Pancreas (tissue), 10 donors: ENCODE measurements at regions not wholly inside any gene's neighbourhood (a gene's known extent, or its start where the extent isn't known, plus 50 kb on each side); places are given as distances from the start of the nearest gene placed in this dataset.
"Not testable (repeated sequence)": the region's sequence is repeated elsewhere in the genome, so short reads cannot be mapped to it uniquely, and the experiment has no call there.

Experiments used
- ATAC-seq, 4 donors: fragments of 200-7000 bp; cut with Tn5 transposase; one replicate each; pipeline versions ENCODE4 v1.8.0 to v1.9.1; 2020; ENCODE audit warnings: mild to moderate bottlenecking in 4 of 4, moderate library complexity in 4 of 4
- DNase-seq, 6 donors: peaks; one replicate each; pipeline ENCODE4 v3.0.0-alpha.2; 2020
- FAIRE-seq: peaks from 2 replicates; lab custom pipeline; 2012; peaks lifted over from hg19 to GRCh38; lab: Jason Lieb, UNC
- H3K27ac ChIP-seq, 4 donors: fragments of 200-600 bp; sonication (generic); 1 replicate in 3 of 4; 2 replicates in 1 of 4; pipeline versions ENCODE4 v1.5.0 to v1.8.0; 2020
- H3K27me3 ChIP-seq, 4 donors: fragments of 200-600 bp; one replicate each; pipeline ENCODE4 v1.8.0; 2021
- H3K36me3 ChIP-seq, 3 donors: fragments of 200-600 bp; sonication (generic) in 1 of 3; one replicate each; pipeline versions ENCODE4 v1.5.0 to v1.8.0; 2020 to 2021
- H3K4me1 ChIP-seq, 3 donors: fragments of 200-600 bp; one replicate each; pipeline ENCODE4 v1.8.0; 2021
- H3K4me3 ChIP-seq, 4 donors: fragments of 200-600 bp; sonication (generic) in 2 of 4; one replicate each; pipeline versions ENCODE4 v1.5.0 to v1.8.0; 2020 to 2021
- H3K9me3 ChIP-seq, 4 donors: fragments of 200-600 bp; one replicate each; pipeline ENCODE4 v1.8.0; 2021
- CTCF ChIP-seq, 4 donors: fragments of 200-600 bp; sonication (generic) in 3 of 4; IDR thresholded peaks; one replicate each; pipeline versions ENCODE4 v1.5.0 to v1.8.0; 2021; ENCODE audit warnings: antibody characterized with exemption in 4 of 4
- WGBS, 2 donors: extraction: QIAGEN DNeasy Blood & Tissue Kit; methylation state at CpG; one replicate each; pipeline ENCODE4 v1.1.7; 2013; 5-methylcytosine and 5-hydroxymethylcytosine counted together
- intact Hi-C, 3 donors: fragments of 100-400 bp; cut with DNase I; formaldehyde crosslinking; loops; one replicate each; pipeline versions ENCODE4 v1.11.1 to v1.14.2; 2022
- donor health status: healthy with polysubstance abuse.
- donor health status: DM: no; HTN: no; CAD: no; lungs with moderate emphysema.
- donor health status: DM: no; HTN: no; CAD: no.
- donor health status: control.
- donor health status: control.
- donor health status: Bipolar disorder and iron deficiency.
- donor health status: DM: yes; HTN: yes; CAD: no.
- donor health status: DM: no; HTN: no; CAD: no.
- donor health status: DM: no; HTN: no; CAD: no.
- donor health status: DM: yes; HTN: yes; CAD: no.

- no peak for FAIRE-seq
Measured at GRCh38 chr5:121055586-121055985, 591.5 kb downstream of the PRR16 start.

GRCh38 chr5:121064241-121064640, 600.1 kb downstream of the PRR16 start:
- H3K9me3 ChIP-seq, H3K27me3 ChIP-seq, FAIRE-seq, H3K36me3 ChIP-seq, H3K4me1 ChIP-seq, intact Hi-C loops, ATAC-seq, H3K27ac ChIP-seq, H3K4me3 ChIP-seq: not testable (repeated sequence)
- 82 to 90% methylated on average over 23 of the region's 23 CpGs for WGBS, 2 donors
- DNase-seq, result peak in 1 of 6 donors; percentile 10

More at GRCh38 chr5:121055586-121055985, 591.5 kb downstream of the PRR16 start:
- Histone ChIP-seq H3K27me3 (no peaks in the 10 kb centered on the region), H3K36me3 (no peaks in the 10 kb centered on the region), H3K4me1 (no peaks in the 10 kb centered on the region), H3K4me3 (no peak overlapping the region), H3K9me3 (no peaks in the 10 kb centered on the region), H3K27ac (no peak overlapping the region)
- DNase-seq (no peak), ATAC-seq (no peak)
- intact Hi-C loops, result no loop called here
- TF ChIP-seq CTCF (IDR thresholded peaks at IDR 0.05), result no peak
- WGBS, 2 donors, result 66 to 88% methylated on average over 1 of the region's 1 CpG

- ATAC-seq (no peak), FAIRE-seq (no peak), DNase-seq (no peak)
- WGBS, 2 donors, result 74 to 82% methylated on average over 2 of the region's 2 CpGs
- intact Hi-C loops, result no loop called here
- Histone ChIP-seq H3K27ac (no peak overlapping the region), H3K4me1 (no peaks in the 10 kb centered on the region), H3K9me3 (no peaks in the 10 kb centered on the region), H3K4me3 (no peak overlapping the region), H3K36me3 (no peaks in the 10 kb centered on the region), H3K27me3 (no peaks in the 10 kb centered on the region)
- no peak for TF ChIP-seq CTCF (IDR thresholded peaks at IDR 0.05)
Measured at GRCh38 chr5:121086671-121087070, 622.6 kb downstream of the PRR16 start.

- H3K9me3 ChIP-seq, result no peaks in the 10 kb centered on the region
- TF ChIP-seq CTCF (IDR thresholded peaks at IDR 0.05), result no peak
- DNase-seq, result peak in 1 of 6 donors; percentile 18
- H3K27ac ChIP-seq, result no peak overlapping the region
- no peaks in the 10 kb centered on the region for H3K4me1 ChIP-seq
- ATAC-seq, result no peak
- 78 to 79% methylated on average over 3 of the region's 3 CpGs for WGBS, 2 donors
- intact Hi-C loops, result no loop called here
- FAIRE-seq, result no peak
- no peak overlapping the region for H3K4me3 ChIP-seq
- no peaks in the 10 kb centered on the region for H3K27me3 ChIP-seq
- no peaks in the 10 kb centered on the region for H3K36me3 ChIP-seq
Measured at GRCh38 chr5:121087560-121087959, 623.5 kb downstream of the PRR16 start.

- no peak overlapping the region for H3K27ac ChIP-seq
- H3K4me3 ChIP-seq, result no peak overlapping the region
- H3K4me1 ChIP-seq, result no peaks in the 10 kb centered on the region
- H3K27me3 ChIP-seq, result no peaks in the 10 kb centered on the region
- WGBS, 2 donors, result 83 to 88% methylated on average over 2 of the region's 2 CpGs
- no peak for FAIRE-seq
- H3K9me3 ChIP-seq, result no peaks in the 10 kb centered on the region
- no peaks in the 10 kb centered on the region for H3K36me3 ChIP-seq
- DNase-seq, result no peak
- no peak for ATAC-seq
- TF ChIP-seq CTCF (IDR thresholded peaks at IDR 0.05), result no peak
- intact Hi-C loops, result no loop called here
Measured at GRCh38 chr5:121088341-121088740, 624.2 kb downstream of the PRR16 start.
